ENCODE measurements at regions not wholly inside any gene's neighbourhood (a gene's known extent, or its start where the extent isn't known, plus 50 kb on each side); places are given as distances from the start of the nearest gene placed in this dataset.
"Not testable (repeated sequence)": the region's sequence is repeated elsewhere in the genome, so short reads cannot be mapped to it uniquely, and the experiment has no call there.

DNA sequence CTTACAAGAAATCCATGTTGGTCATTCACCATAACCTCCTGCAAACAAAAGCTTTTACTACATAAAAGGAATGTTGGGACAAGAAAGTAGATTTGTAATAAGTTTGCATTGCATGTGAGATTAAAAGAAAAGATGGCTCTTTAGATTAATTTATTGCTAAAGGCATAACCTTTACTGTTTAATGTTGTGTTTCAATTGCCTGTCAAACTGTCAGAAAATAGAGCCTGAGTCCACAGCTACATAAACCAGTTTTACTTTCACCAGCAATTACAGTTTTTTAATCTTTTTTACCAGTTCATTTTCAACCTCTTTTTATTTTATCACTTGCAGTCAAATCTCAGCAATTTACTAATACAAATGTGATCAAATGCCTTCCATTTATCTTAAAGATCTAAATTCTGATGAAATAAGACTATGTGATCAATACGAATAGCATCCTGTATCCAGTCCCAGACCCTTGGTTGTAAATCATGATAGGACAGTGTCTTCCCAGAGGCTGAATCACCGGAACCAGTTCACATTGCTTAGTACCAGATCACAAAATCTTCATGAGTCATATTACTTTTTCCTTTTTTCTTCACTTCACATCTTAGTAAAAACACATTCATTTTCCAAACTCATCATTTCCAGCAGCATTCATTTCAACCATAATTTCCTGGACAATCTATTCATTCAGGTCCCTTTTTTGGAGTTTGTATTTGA is 95.4 kb upstream of the FRG1 start:
- no peak for DNase-seq
- H3K4me2 ChIP-seq (ENCODE audit: low read depth, low read length): no peak overlapping the region
- H3K27me3 ChIP-seq (replicated peaks; ENCODE audit: insufficient read depth, low read length): no peaks in the 10 kb centered on the region
- no peak for TF ChIP-seq EZH2 (optimal IDR thresholded peaks at IDR 0.05; ENCODE audit: low read depth, low read length)
- TF ChIP-seq EZH2phosphoT487 (IDR thresholded peaks at IDR 0.05; ENCODE audit: low read length): no peak
- TF ChIP-seq, protein P1, sequence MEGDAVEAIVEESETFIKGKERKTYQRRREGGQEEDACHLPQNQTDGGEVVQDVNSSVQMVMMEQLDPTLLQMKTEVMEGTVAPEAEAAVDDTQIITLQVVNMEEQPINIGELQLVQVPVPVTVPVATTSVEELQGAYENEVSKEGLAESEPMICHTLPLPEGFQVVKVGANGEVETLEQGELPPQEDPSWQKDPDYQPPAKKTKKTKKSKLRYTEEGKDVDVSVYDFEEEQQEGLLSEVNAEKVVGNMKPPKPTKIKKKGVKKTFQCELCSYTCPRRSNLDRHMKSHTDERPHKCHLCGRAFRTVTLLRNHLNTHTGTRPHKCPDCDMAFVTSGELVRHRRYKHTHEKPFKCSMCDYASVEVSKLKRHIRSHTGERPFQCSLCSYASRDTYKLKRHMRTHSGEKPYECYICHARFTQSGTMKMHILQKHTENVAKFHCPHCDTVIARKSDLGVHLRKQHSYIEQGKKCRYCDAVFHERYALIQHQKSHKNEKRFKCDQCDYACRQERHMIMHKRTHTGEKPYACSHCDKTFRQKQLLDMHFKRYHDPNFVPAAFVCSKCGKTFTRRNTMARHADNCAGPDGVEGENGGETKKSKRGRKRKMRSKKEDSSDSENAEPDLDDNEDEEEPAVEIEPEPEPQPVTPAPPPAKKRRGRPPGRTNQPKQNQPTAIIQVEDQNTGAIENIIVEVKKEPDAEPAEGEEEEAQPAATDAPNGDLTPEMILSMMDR (IDR thresholded peaks at IDR 0.05; ENCODE audit: low read length): no peak
- H3K9me2 ChIP-seq (replicated peaks; ENCODE audit: insufficient read depth, low read length): no peaks in the 10 kb centered on the region
- H2AFZ ChIP-seq (ENCODE audit: low read length): no peak overlapping the region
- H3F3A ChIP-seq (ENCODE audit: insufficient read depth, low read length): no peaks in the 10 kb centered on the region
- H3K9me3 ChIP-seq (replicated peaks; ENCODE audit: insufficient read depth, low read length): no peaks in the 10 kb centered on the region
- H3K9ac ChIP-seq (ENCODE audit: low read length): no peak overlapping the region
- H4K20me1 ChIP-seq (ENCODE audit: insufficient read depth, low read length): no peaks in the 10 kb centered on the region
- no peaks in the 10 kb centered on the region for H3K36me3 ChIP-seq (replicated peaks; ENCODE audit: insufficient read depth, low read length)
- no peak overlapping the region for H3K4me3 ChIP-seq (ENCODE audit: low read length)
- no peak overlapping the region for H3K27ac ChIP-seq (ENCODE audit: low read length)
- no peaks in the 10 kb centered on the region for H3K4me1 ChIP-seq (ENCODE audit: low read length)
- no peaks in the 10 kb centered on the region for H3K79me2 ChIP-seq (ENCODE audit: low read length)

DNA sequence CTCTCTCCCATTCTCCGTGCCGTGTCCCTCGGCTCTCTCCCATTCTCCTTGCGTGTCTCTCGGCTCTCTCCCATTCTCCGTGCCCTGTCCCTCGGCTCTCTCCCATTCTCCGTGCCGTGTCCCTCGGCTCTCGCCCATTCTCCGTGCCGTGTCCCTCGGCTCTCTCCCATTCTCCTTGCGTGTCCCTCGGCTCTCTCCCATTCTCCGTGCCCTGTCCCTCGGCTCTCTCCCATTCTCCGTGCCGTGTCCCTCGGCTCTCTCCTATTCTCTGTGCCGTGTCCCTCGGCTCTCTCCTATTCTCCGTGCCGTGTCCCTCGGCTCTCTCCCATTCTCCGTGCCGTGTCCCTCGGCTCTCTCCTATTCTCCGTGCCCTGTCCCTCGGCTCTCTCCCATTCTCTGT is 94.6 kb upstream of the FRG1 start:
- H3K4me1 ChIP-seq (ENCODE audit: low read length); H3K36me3 ChIP-seq (replicated peaks; ENCODE audit: insufficient read depth, low read length); H3K4me2 ChIP-seq (ENCODE audit: low read depth, low read length); H3K9me3 ChIP-seq (replicated peaks; ENCODE audit: insufficient read depth, low read length); DNase-seq; H4K20me1 ChIP-seq (ENCODE audit: insufficient read depth, low read length); H3K27me3 ChIP-seq (replicated peaks; ENCODE audit: insufficient read depth, low read length); H3F3A ChIP-seq (ENCODE audit: insufficient read depth, low read length); H3K27ac ChIP-seq (ENCODE audit: low read length); H3K79me2 ChIP-seq (ENCODE audit: low read length); H2AFZ ChIP-seq (ENCODE audit: low read length); H3K9ac ChIP-seq (ENCODE audit: low read length); H3K9me2 ChIP-seq (replicated peaks; ENCODE audit: insufficient read depth, low read length); H3K4me3 ChIP-seq (ENCODE audit: low read length): not testable (repeated sequence)

DNA sequence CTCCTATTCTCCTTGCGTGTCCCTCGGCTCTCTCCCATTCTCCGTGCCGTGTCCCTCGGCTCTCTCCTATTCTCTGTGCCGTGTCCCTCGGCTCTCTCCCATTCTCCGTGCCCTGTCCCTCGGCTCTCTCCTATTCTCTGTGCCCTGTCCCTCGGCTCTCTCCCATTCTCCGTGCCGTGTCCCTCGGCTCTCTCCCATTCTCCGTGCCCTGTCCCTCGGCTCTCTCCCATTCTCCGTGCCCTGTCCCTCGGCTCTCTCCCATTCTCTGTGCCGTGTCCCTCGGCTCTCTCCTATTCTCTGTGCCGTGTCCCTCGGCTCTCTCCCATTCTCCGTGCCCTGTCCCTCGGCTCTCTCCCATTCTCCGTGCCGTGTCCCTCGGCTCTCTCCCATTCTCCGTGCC is 94.1 kb upstream of the FRG1 start:
- H2AFZ ChIP-seq (ENCODE audit: low read length); H3K9me3 ChIP-seq (replicated peaks; ENCODE audit: insufficient read depth, low read length); H3K27ac ChIP-seq (ENCODE audit: low read length); H3K4me3 ChIP-seq (ENCODE audit: low read length); H3K4me1 ChIP-seq (ENCODE audit: low read length); H3K27me3 ChIP-seq (replicated peaks; ENCODE audit: insufficient read depth, low read length); H3F3A ChIP-seq (ENCODE audit: insufficient read depth, low read length); DNase-seq; H3K79me2 ChIP-seq (ENCODE audit: low read length); H3K4me2 ChIP-seq (ENCODE audit: low read depth, low read length); H3K36me3 ChIP-seq (replicated peaks; ENCODE audit: insufficient read depth, low read length); H3K9ac ChIP-seq (ENCODE audit: low read length); H3K9me2 ChIP-seq (replicated peaks; ENCODE audit: insufficient read depth, low read length); H4K20me1 ChIP-seq (ENCODE audit: insufficient read depth, low read length): not testable (repeated sequence)

DNA sequence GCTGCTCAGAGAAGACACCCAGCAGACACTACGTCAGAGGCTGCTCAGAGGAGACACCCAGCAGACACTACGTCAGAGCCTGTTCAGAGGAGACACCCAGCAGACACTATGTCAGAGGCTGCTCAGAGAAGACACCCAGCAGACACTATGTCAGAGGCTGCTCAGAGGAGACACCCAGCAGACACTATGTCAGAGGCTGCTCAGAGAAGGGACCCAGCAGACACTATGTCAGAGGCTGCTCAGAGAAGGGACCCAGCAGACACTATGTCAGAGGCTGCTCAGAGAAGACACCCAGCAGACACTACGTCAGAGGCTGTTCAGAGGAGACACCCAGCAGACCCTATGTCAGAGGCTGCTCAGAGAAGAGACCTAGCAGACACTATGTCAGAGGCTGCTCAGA is 92.0 kb upstream of the FRG1 start:
- H3K9me3 ChIP-seq (replicated peaks; ENCODE audit: insufficient read depth, low read length); H4K20me1 ChIP-seq (ENCODE audit: insufficient read depth, low read length); H3K27ac ChIP-seq (ENCODE audit: low read length); H3K9me2 ChIP-seq (replicated peaks; ENCODE audit: insufficient read depth, low read length); H3K9ac ChIP-seq (ENCODE audit: low read length); DNase-seq; H3K36me3 ChIP-seq (replicated peaks; ENCODE audit: insufficient read depth, low read length); H2AFZ ChIP-seq (ENCODE audit: low read length); H3K4me1 ChIP-seq (ENCODE audit: low read length); H3K79me2 ChIP-seq (ENCODE audit: low read length); H3K4me3 ChIP-seq (ENCODE audit: low read length); H3K27me3 ChIP-seq (replicated peaks; ENCODE audit: insufficient read depth, low read length); H3F3A ChIP-seq (ENCODE audit: insufficient read depth, low read length); H3K4me2 ChIP-seq (ENCODE audit: low read depth, low read length): not testable (repeated sequence)

DNA sequence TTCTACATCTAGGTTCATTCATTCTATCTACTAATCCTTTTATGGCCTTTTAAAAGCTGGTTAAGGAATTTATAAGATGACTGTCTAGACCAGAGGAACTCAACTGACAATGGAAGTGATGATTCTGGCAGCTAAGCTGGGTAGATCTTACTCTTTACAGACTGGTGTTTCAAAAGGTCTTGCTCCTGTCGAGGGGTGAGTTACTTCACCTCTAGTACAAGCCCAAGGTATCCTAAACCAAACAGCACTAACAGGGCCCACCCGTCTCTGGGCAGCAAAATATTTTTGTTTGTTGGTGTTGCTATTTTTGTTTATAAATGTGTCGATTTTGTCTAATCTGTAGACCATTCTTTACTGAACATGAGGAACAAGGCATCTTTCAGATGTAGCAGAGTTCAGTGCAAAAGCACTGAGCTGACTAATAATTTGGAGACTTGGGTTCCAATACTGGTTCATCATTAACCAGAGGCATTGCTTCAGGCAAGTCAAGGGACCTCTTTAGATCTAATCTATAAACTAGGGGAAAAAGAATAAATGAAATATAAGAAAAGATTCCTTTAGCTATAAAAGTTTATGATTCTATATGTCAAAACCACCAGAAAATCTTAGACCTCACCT is 90.3 kb upstream of the FRG1 start:
- Histone ChIP-seq H3K9me3 (replicated peaks; ENCODE audit: insufficient read depth, low read length) (no peaks in the 10 kb centered on the region), H3K27me3 (replicated peaks; ENCODE audit: insufficient read depth, low read length) (no peaks in the 10 kb centered on the region), H3K79me2 (ENCODE audit: low read length) (no peaks in the 10 kb centered on the region), H3K27ac (ENCODE audit: low read length) (no peak overlapping the region), H4K20me1 (ENCODE audit: insufficient read depth, low read length) (no peaks in the 10 kb centered on the region), H3K4me2 (ENCODE audit: low read depth, low read length) (no peak overlapping the region), H2AFZ (ENCODE audit: low read length) (no peak overlapping the region), H3F3A (ENCODE audit: insufficient read depth, low read length) (no peaks in the 10 kb centered on the region), H3K36me3 (replicated peaks; ENCODE audit: insufficient read depth, low read length) (no peaks in the 10 kb centered on the region), H3K4me1 (ENCODE audit: low read length) (no peaks in the 10 kb centered on the region), H3K9me2 (replicated peaks; ENCODE audit: insufficient read depth, low read length) (no peaks in the 10 kb centered on the region), H3K4me3 (ENCODE audit: low read length) (no peak overlapping the region), H3K9ac (ENCODE audit: low read length) (no peak overlapping the region)
- TF ChIP-seq, protein P1 (IDR thresholded peaks at IDR 0.05; ENCODE audit: low read length): no peak
- TF ChIP-seq EZH2 (optimal IDR thresholded peaks at IDR 0.05; ENCODE audit: low read depth, low read length): no peak
- TF ChIP-seq EZH2phosphoT487 (IDR thresholded peaks at IDR 0.05; ENCODE audit: low read length): no peak
- DNase-seq: no peak
